Sigmoid colon (tissue), 6 donors: ENCODE measurements at regions not wholly inside any gene's neighbourhood (a gene's known extent, or its start where the extent isn't known, plus 50 kb on each side); places are given as distances from the start of the nearest gene placed in this dataset.

Experiments used
- DNase-seq: peaks from one replicate; pipeline ENCODE4 v3.0.0-alpha.2; 2019
- H3K27ac ChIP-seq, 4 donors: fragments of 200-600 bp; sonication (generic); one replicate each; pipeline ENCODE4 v1.5.1; 2016 to 2019; ENCODE audit warnings: mild to moderate bottlenecking in 1 of 4
- H3K27me3 ChIP-seq, 3 donors: fragments of 200-600 bp; sonication (generic); one replicate each; pipeline ENCODE4 v1.5.1; 2019; ENCODE audit warnings: mild to moderate bottlenecking in 1 of 3
- H3K36me3 ChIP-seq, 4 donors: fragments of 200-600 bp; sonication (generic); one replicate each; pipeline ENCODE4 v1.5.1; 2016 to 2019
- H3K4me1 ChIP-seq, 4 donors: fragments of 200-600 bp; sonication (generic); one replicate each; pipeline ENCODE4 v1.5.1; 2017 to 2019
- H3K4me3 ChIP-seq, 4 donors: fragments of 200-600 bp; sonication (generic); one replicate each; pipeline ENCODE4 v1.5.1; 2017 to 2019; ENCODE audit warnings: mild to moderate bottlenecking in 2 of 4, moderate library complexity in 1 of 4
- H3K9me3 ChIP-seq, 4 donors: fragments of 200-600 bp in 3 of 4; sonication (generic) in 3 of 4; one replicate each; pipeline versions ENCODE4 v1.5.1 to v1.6.1; 2013 to 2019
- CTCF ChIP-seq, 4 experiments: fragments of 450-650 bp in 3 of 4; fragments of 200-600 bp in 1 of 4; IDR thresholded peaks; one replicate each; pipeline ENCODE4 v1.5.1; 2016 to 2019; ENCODE audit warnings: antibody characterized with exemption in 4 of 4, mild to moderate bottlenecking in 3 of 4, moderate library complexity in 2 of 4
- EP300 ChIP-seq, 4 donors: sonication (generic); formaldehyde crosslinking; IDR thresholded peaks; one replicate each; pipeline ENCODE4 v1.6.1; 2017; ENCODE audit warnings: antibody characterized with exemption in 4 of 4
- POLR2A ChIP-seq, 2 donors: fragments of 450-650 bp; IDR thresholded peaks; one replicate each; pipeline ENCODE4 v1.6.1; 2016; ENCODE audit warnings: antibody characterized with exemption in 2 of 2, mild to moderate bottlenecking in 2 of 2, moderate library complexity in 2 of 2
- POLR2AphosphoS5 ChIP-seq, 4 donors: sonication (generic); formaldehyde crosslinking; IDR thresholded peaks; one replicate each; pipeline ENCODE4 v1.6.1; 2017; ENCODE audit warnings: antibody characterized with exemption in 4 of 4
- WGBS, 2 donors: extraction: QIAGEN DNeasy Blood & Tissue Kit; methylation state at CpG; one replicate each; pipeline ENCODE4 v1.1.7; 2013; 5-methylcytosine and 5-hydroxymethylcytosine counted together
- intact Hi-C: fragments of 100-400 bp; cut with DNase I; formaldehyde crosslinking; loops from one replicate; pipeline ENCODE4 v1.15.1; 2023
- donor health status: healthy with polysubstance abuse.
- donor health status: healthy.

- Histone ChIP-seq H3K9me3 (no peaks in the 10 kb centered on the region), H3K4me3 (no peak overlapping the region), H3K27me3 (no peaks in the 10 kb centered on the region), H3K4me1 (peaks cover 0 to 36% (median 16%) of the 10 kb centered on the region in 4 donors), H3K27ac (no peak overlapping the region), H3K36me3 (no peaks in the 10 kb centered on the region)
- WGBS, 2 donors, result 55 to 75% methylated on average over 5 of the region's 5 CpGs
- DNase-seq, result no peak
- TF ChIP-seq POLR2A (IDR thresholded peaks at IDR 0.05), result no peak
- intact Hi-C loops, result no loop called here
Measured at GRCh38 chr7:22586101-22586785, 86.3 kb upstream of the STEAP1B start.

GRCh38 chr7:22584179-22584578 is 84.2 kb upstream of the STEAP1B start:
- 38 to 71% methylated on average over 1 of the region's 1 CpG for WGBS, 2 donors
- Histone ChIP-seq H3K4me3 (no peak overlapping the region), H3K9me3 (no peaks in the 10 kb centered on the region), H3K36me3 (no peaks in the 10 kb centered on the region), H3K4me1 (peaks cover 0 to 36% (median 16%) of the 10 kb centered on the region in 4 donors), H3K27ac (no peak overlapping the region), H3K27me3 (no peaks in the 10 kb centered on the region)
- intact Hi-C loops, result no loop called here
- no peak for TF ChIP-seq EP300 (IDR thresholded peaks at IDR 0.05)
- no peak for TF ChIP-seq POLR2AphosphoS5 (IDR thresholded peaks at IDR 0.05)
- TF ChIP-seq POLR2A (IDR thresholded peaks at IDR 0.05), result no peak
- TF ChIP-seq CTCF (IDR thresholded peaks at IDR 0.05), result no peak
- DNase-seq, result no peak

- intact Hi-C loops, result no loop called here
- Histone ChIP-seq H3K4me3 (no peak overlapping the region), H3K4me1 (peaks cover 0 to 36% (median 22%) of the 10 kb centered on the region in 4 donors), H3K9me3 (no peaks in the 10 kb centered on the region), H3K27ac (peak overlapping the region in 1 of 4 donors; percentile 5), H3K27me3 (no peaks in the 10 kb centered on the region), H3K36me3 (no peaks in the 10 kb centered on the region)
- 39 to 66% methylated on average over 7 of the region's 7 CpGs for WGBS, 2 donors
- no peak for DNase-seq
- TF ChIP-seq EP300 (IDR thresholded peaks at IDR 0.05) (no peak), POLR2AphosphoS5 (IDR thresholded peaks at IDR 0.05) (no peak), CTCF (IDR thresholded peaks at IDR 0.05) (no peak), POLR2A (IDR thresholded peaks at IDR 0.05) (no peak)
Measured at GRCh38 chr7:22582863-22583622, 83.1 kb upstream of the STEAP1B start.

- 76 to 93% methylated on average over 3 of the region's 3 CpGs for WGBS, 2 donors
- Histone ChIP-seq H3K4me3 (no peak overlapping the region), H3K27ac (no peak overlapping the region), H3K36me3 (no peaks in the 10 kb centered on the region), H3K27me3 (no peaks in the 10 kb centered on the region), H3K4me1 (peaks cover 0 to 47% (median 36%) of the 10 kb centered on the region in 4 donors), H3K9me3 (no peaks in the 10 kb centered on the region)
- TF ChIP-seq POLR2AphosphoS5 (IDR thresholded peaks at IDR 0.05) (no peak), POLR2A (IDR thresholded peaks at IDR 0.05) (no peak), EP300 (IDR thresholded peaks at IDR 0.05) (no peak), CTCF (IDR thresholded peaks at IDR 0.05) (no peak)
- intact Hi-C loops, result no loop called here
- DNase-seq, result no peak
Measured at GRCh38 chr7:22581099-22581498, 81.1 kb upstream of the STEAP1B start.

- Histone ChIP-seq H3K4me1 (peaks cover 0 to 54% (median 36%) of the 10 kb centered on the region in 4 donors), H3K27me3 (no peaks in the 10 kb centered on the region), H3K4me3 (no peak overlapping the region), H3K9me3 (no peaks in the 10 kb centered on the region), H3K27ac (no peak overlapping the region), H3K36me3 (no peaks in the 10 kb centered on the region)
- 80 to 84% methylated on average over 2 of the region's 2 CpGs for WGBS, 2 donors
- no peak for DNase-seq
- intact Hi-C loops, result loop anchor here (5.0 kb wide), 1 partner anchor 147 kb away; the partner anchor contains the start of gene IL6
- TF ChIP-seq POLR2AphosphoS5 (IDR thresholded peaks at IDR 0.05), result no peak
- TF ChIP-seq POLR2A (IDR thresholded peaks at IDR 0.05), result no peak
- no peak for TF ChIP-seq EP300 (IDR thresholded peaks at IDR 0.05)
- no peak for TF ChIP-seq CTCF (IDR thresholded peaks at IDR 0.05)
Measured at GRCh38 chr7:22579961-22580360, 80.0 kb upstream of the STEAP1B start.
